DOHH2 (cell line): ENCODE measurements at regions not wholly inside any gene's neighbourhood (a gene's known extent, or its start where the extent isn't known, plus 50 kb on each side); places are given as distances from the start of the nearest gene placed in this dataset.

Source experiments
- H3F3A ChIP-seq: fragments of 200-600 bp; sonication (generic), shearing (Covaris generic); 2 replicates; pipeline ENCODE4 v1.6.0; 2016; ENCODE audit warnings: antibody characterized with exemption, mild to moderate bottlenecking; ENCODE audit not compliant: control insufficient read depth, insufficient read depth
- H3K27ac ChIP-seq: fragments of 200-600 bp; sonication (generic); 2 replicates; pipeline ENCODE4 v1.5.1; 2014; ENCODE audit warnings: low read depth, mild to moderate bottlenecking, low read length, moderate library complexity
- H3K27me3 ChIP-seq: fragments of 200-600 bp; sonication (generic); 2 replicates; pipeline ENCODE4 v1.6.1; 2014; ENCODE audit warnings: mild to moderate bottlenecking, low read length, mixed read lengths; ENCODE audit not compliant: control insufficient read depth
- H3K36me3 ChIP-seq: fragments of 200-600 bp; sonication (generic); 2 replicates; pipeline ENCODE4 v1.6.1; 2014; ENCODE audit warnings: mild to moderate bottlenecking, low read length, moderate library complexity, mixed read lengths; ENCODE audit not compliant: control insufficient read depth
- H3K4me1 ChIP-seq: fragments of 200-600 bp; sonication (generic); 2 replicates; pipeline ENCODE4 v1.6.1; 2014; ENCODE audit warnings: mild to moderate bottlenecking, low read length, mixed read lengths; ENCODE audit not compliant: control insufficient read depth
- H3K4me2 ChIP-seq: fragments of 200-600 bp; sonication (generic); 2 replicates; pipeline ENCODE4 v1.6.0; 2014; ENCODE audit warnings: mild to moderate bottlenecking, low read length, moderate library complexity
- H3K4me3 ChIP-seq: fragments of 200-600 bp; sonication (generic); 2 replicates; pipeline ENCODE4 v1.5.1; 2014; ENCODE audit warnings: mild to moderate bottlenecking, low read length, mixed read lengths
- H3K79me2 ChIP-seq: fragments of 200-600 bp; sonication (generic); 2 replicates; pipeline ENCODE4 v1.6.1; 2014; ENCODE audit warnings: mild to moderate bottlenecking, low read length, mixed read lengths; ENCODE audit not compliant: control insufficient read depth
- H3K9me2 ChIP-seq: fragments of 200-600 bp; sonication (generic); replicated peaks from 2 replicates; pipeline ENCODE4 v1.6.1; 2014; ENCODE audit warnings: mild to moderate bottlenecking, low read length, mixed read lengths; ENCODE audit not compliant: control insufficient read depth
- H3K9me3 ChIP-seq: fragments of 200-600 bp; sonication (generic); 2 replicates; pipeline ENCODE4 v1.6.1; 2014; ENCODE audit warnings: antibody characterized with exemption, low read length, mixed read lengths; ENCODE audit not compliant: control insufficient read depth, insufficient read depth
- H4K20me1 ChIP-seq: fragments of 200-600 bp; sonication (generic); 2 replicates; pipeline ENCODE4 v1.6.0; 2014; ENCODE audit warnings: low read depth, mild to moderate bottlenecking, antibody characterized with exemption, low read length, moderate library complexity; ENCODE audit not compliant: control insufficient read depth, insufficient read depth
- CTCF ChIP-seq: fragments of 200-600 bp; sonication (generic); IDR thresholded peaks from one replicate; pipeline ENCODE4 v1.5.1; 2014; ENCODE audit warnings: antibody characterized with exemption, mild to moderate bottlenecking, low read depth, low read length; ENCODE audit not compliant: poor library complexity, severe bottlenecking
- EZH2phosphoT487 ChIP-seq: fragments of 200-600 bp; sonication (generic); IDR thresholded peaks from 2 replicates; pipeline ENCODE4 v1.6.1; 2017; ENCODE audit warnings: borderline replicate concordance, mild to moderate bottlenecking, antibody characterized with exemption, low read length, moderate library complexity, mixed read lengths

GRCh38 chr6:1554141-1554475, 55.6 kb upstream of the FOXC1 start:
- H4K20me1 ChIP-seq: no peaks in the 10 kb centered on the region
- H3K27ac ChIP-seq: no peak overlapping the region
- H3K4me3 ChIP-seq: no peak overlapping the region
- H3K36me3 ChIP-seq: no peaks in the 10 kb centered on the region
- H3K79me2 ChIP-seq: no peaks in the 10 kb centered on the region
- no peaks in the 10 kb centered on the region for H3K9me2 ChIP-seq
- no peaks in the 10 kb centered on the region for H3K4me1 ChIP-seq
- H3K9me3 ChIP-seq: no peaks in the 10 kb centered on the region
- no peaks in the 10 kb centered on the region for H3F3A ChIP-seq
- H3K27me3 ChIP-seq: no peaks in the 10 kb centered on the region; the same call in 1 of the 2 replicates
- TF ChIP-seq CTCF (no peak), EZH2phosphoT487 (no peak)
- no peak overlapping the region for H3K4me2 ChIP-seq

- Histone ChIP-seq H3K9me2 (no peaks in the 10 kb centered on the region), H3K4me1 (no peaks in the 10 kb centered on the region), H3K27me3 (no peaks in the 10 kb centered on the region; the same call in 1 of the 2 replicates), H4K20me1 (no peaks in the 10 kb centered on the region), H3F3A (no peaks in the 10 kb centered on the region), H3K4me3 (no peak overlapping the region), H3K36me3 (no peaks in the 10 kb centered on the region), H3K9me3 (no peaks in the 10 kb centered on the region), H3K79me2 (no peaks in the 10 kb centered on the region), H3K27ac (no peak overlapping the region), H3K4me2 (no peak overlapping the region)
- TF ChIP-seq CTCF (no peak), EZH2phosphoT487 (no peak)
Measured at GRCh38 chr6:1554476-1555310, 55.0 kb upstream of the FOXC1 start.

GRCh38 chr6:1558388-1558787, 51.3 kb upstream of the FOXC1 start:
- Histone ChIP-seq H3K9me3 (no peaks in the 10 kb centered on the region), H3K79me2 (no peaks in the 10 kb centered on the region), H3K4me1 (no peaks in the 10 kb centered on the region), H3K27me3 (no peaks in the 10 kb centered on the region; the same call in 1 of the 2 replicates), H4K20me1 (no peaks in the 10 kb centered on the region), H3K9me2 (no peaks in the 10 kb centered on the region), H3K36me3 (no peaks in the 10 kb centered on the region), H3K4me2 (no peak overlapping the region), H3K4me3 (no peak overlapping the region), H3F3A (no peaks in the 10 kb centered on the region), H3K27ac (no peak overlapping the region)
- no peak for TF ChIP-seq EZH2phosphoT487
- TF ChIP-seq CTCF: no peak
